ENCODE measurements at regions not wholly inside any gene's neighbourhood (a gene's known extent, or its start where the extent isn't known, plus 50 kb on each side); places are given as distances from the start of the nearest gene placed in this dataset.

DNA sequence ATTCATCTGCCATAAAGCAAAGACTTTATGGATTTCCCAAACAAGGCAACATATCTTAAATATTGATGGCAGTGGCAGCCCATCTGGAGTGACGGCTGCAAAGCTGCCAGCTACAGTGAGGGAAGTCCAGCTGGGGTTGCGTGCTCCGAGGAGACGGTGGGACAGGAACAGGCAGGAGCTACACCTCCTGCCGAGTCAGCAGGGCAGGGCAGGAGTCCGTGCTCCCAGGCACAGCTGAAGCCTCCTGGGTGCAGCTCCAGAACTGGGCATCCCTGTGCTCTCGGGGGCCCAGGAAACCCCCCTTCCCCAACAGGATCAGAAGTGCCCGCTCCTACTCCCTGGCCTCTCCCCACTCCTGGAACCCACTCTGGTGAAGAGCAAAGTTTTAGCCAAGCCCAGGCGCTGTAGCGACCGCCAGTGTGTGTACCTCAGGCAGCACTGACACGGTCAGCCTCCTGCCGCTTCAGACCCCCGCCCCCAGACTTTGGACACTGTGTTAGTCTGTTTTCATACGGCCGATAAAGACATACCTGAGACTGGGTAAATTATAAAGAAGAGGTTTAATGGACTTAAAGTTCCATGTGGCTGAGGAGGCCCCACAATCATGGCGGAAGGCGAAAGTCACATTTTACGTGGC, 556.4 kb upstream of the CCDC54 start (continued):
- no peak for TF ChIP-seq ESRRG (CRISPR knock-in tag; IDR thresholded peaks at IDR 0.05)
- TF ChIP-seq ZNF565 (CRISPR knock-in tag; conservative IDR thresholded peaks at IDR 0.05; ENCODE audit: low read depth) = no peak
- TF ChIP-seq ZC3H10 (CRISPR knock-in tag; IDR thresholded peaks at IDR 0.05) = no peak
- no peak for TF ChIP-seq CSDC2 (CRISPR knock-in tag; IDR thresholded peaks at IDR 0.05)

DNA sequence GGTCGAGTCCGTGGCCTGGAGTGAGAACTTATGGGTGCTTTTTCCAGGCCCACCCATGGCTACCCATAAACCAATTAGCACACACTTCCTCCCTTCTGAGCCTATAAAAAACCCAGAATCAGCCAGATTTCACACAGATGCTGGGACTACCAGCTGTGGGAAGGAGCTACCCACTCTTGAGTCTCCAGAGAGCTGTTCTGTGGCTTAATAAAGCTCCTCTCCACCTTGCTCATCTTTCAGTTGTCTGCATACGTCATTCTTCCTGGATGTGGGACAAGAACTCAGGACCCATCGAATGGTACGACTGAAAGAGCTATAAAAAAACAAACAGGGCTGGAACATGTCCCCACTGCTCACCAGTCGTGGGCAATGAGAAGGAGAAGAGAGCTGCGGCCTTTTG, 555.4 kb upstream of the CCDC54 start:
- TF ChIP-seq ISL1 (CRISPR knock-in tag; IDR thresholded peaks at IDR 0.05) (no peak), PPARA (CRISPR knock-in tag; IDR thresholded peaks at IDR 0.05; ENCODE audit: borderline replicate concordance) (no peak), ZC3H10 (CRISPR knock-in tag; IDR thresholded peaks at IDR 0.05) (no peak), ZNF8 (CRISPR knock-in tag; IDR thresholded peaks at IDR 0.05) (no peak), ZFP3 (CRISPR knock-in tag; IDR thresholded peaks at IDR 0.05) (no peak), ZNF70 (CRISPR knock-in tag; IDR thresholded peaks at IDR 0.05) (no peak), RARB (CRISPR knock-in tag; IDR thresholded peaks at IDR 0.05) (no peak), OSR1 (CRISPR knock-in tag; IDR thresholded peaks at IDR 0.05) (no peak), TOX (CRISPR knock-in tag; IDR thresholded peaks at IDR 0.05; ENCODE audit: borderline replicate concordance) (no peak), BACH2 (CRISPR knock-in tag; IDR thresholded peaks at IDR 0.05; ENCODE audit: borderline replicate concordance) (no peak), ESRRG (CRISPR knock-in tag; IDR thresholded peaks at IDR 0.05) (no peak), SNAI2 (CRISPR knock-in tag; IDR thresholded peaks at IDR 0.05) (no peak), GLIS3 (CRISPR knock-in tag; IDR thresholded peaks at IDR 0.05) (no peak), ARNTL (CRISPR knock-in tag; IDR thresholded peaks at IDR 0.05; ENCODE audit: borderline replicate concordance, low read depth) (no peak), TCF4 (CRISPR knock-in tag; IDR thresholded peaks at IDR 0.05; ENCODE audit: borderline replicate concordance) (no peak)
- TF ChIP-seq, protein P1, sequence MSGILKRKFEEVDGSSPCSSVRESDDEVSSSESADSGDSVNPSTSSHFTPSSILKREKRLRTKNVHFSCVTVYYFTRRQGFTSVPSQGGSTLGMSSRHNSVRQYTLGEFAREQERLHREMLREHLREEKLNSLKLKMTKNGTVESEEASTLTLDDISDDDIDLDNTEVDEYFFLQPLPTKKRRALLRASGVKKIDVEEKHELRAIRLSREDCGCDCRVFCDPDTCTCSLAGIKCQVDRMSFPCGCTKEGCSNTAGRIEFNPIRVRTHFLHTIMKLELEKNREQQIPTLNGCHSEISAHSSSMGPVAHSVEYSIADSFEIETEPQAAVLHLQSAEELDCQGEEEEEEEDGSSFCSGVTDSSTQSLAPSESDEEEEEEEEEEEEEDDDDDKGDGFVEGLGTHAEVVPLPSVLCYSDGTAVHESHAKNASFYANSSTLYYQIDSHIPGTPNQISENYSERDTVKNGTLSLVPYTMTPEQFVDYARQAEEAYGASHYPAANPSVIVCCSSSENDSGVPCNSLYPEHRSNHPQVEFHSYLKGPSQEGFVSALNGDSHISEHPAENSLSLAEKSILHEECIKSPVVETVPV (CRISPR knock-in tag; IDR thresholded peaks at IDR 0.05) = no peak
- TF ChIP-seq, protein P2, sequence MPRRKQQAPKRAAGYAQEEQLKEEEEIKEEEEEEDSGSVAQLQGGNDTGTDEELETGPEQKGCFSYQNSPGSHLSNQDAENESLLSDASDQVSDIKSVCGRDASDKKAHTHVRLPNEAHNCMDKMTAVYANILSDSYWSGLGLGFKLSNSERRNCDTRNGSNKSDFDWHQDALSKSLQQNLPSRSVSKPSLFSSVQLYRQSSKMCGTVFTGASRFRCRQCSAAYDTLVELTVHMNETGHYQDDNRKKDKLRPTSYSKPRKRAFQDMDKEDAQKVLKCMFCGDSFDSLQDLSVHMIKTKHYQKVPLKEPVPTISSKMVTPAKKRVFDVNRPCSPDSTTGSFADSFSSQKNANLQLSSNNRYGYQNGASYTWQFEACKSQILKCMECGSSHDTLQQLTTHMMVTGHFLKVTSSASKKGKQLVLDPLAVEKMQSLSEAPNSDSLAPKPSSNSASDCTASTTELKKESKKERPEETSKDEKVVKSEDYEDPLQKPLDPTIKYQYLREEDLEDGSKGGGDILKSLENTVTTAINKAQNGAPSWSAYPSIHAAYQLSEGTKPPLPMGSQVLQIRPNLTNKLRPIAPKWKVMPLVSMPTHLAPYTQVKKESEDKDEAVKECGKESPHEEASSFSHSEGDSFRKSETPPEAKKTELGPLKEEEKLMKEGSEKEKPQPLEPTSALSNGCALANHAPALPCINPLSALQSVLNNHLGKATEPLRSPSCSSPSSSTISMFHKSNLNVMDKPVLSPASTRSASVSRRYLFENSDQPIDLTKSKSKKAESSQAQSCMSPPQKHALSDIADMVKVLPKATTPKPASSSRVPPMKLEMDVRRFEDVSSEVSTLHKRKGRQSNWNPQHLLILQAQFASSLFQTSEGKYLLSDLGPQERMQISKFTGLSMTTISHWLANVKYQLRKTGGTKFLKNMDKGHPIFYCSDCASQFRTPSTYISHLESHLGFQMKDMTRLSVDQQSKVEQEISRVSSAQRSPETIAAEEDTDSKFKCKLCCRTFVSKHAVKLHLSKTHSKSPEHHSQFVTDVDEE (CRISPR knock-in tag; IDR thresholded peaks at IDR 0.05) = no peak
- TF ChIP-seq, protein P3, sequence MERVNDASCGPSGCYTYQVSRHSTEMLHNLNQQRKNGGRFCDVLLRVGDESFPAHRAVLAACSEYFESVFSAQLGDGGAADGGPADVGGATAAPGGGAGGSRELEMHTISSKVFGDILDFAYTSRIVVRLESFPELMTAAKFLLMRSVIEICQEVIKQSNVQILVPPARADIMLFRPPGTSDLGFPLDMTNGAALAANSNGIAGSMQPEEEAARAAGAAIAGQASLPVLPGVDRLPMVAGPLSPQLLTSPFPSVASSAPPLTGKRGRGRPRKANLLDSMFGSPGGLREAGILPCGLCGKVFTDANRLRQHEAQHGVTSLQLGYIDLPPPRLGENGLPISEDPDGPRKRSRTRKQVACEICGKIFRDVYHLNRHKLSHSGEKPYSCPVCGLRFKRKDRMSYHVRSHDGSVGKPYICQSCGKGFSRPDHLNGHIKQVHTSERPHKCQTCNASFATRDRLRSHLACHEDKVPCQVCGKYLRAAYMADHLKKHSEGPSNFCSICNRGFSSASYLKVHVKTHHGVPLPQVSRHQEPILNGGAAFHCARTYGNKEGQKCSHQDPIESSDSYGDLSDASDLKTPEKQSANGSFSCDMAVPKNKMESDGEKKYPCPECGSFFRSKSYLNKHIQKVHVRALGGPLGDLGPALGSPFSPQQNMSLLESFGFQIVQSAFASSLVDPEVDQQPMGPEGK (CRISPR knock-in tag; IDR thresholded peaks at IDR 0.05; ENCODE audit: borderline replicate concordance) = no peak
- TF ChIP-seq, protein P4, sequence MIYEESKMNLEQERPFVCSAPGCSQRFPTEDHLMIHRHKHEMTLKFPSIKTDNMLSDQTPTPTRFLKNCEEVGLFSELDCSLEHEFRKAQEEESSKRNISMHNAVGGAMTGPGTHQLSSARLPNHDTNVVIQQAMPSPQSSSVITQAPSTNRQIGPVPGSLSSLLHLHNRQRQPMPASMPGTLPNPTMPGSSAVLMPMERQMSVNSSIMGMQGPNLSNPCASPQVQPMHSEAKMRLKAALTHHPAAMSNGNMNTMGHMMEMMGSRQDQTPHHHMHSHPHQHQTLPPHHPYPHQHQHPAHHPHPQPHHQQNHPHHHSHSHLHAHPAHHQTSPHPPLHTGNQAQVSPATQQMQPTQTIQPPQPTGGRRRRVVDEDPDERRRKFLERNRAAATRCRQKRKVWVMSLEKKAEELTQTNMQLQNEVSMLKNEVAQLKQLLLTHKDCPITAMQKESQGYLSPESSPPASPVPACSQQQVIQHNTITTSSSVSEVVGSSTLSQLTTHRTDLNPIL (CRISPR knock-in tag; IDR thresholded peaks at IDR 0.05; ENCODE audit: low read depth) = no peak
- ATAC-seq = no peak

DNA sequence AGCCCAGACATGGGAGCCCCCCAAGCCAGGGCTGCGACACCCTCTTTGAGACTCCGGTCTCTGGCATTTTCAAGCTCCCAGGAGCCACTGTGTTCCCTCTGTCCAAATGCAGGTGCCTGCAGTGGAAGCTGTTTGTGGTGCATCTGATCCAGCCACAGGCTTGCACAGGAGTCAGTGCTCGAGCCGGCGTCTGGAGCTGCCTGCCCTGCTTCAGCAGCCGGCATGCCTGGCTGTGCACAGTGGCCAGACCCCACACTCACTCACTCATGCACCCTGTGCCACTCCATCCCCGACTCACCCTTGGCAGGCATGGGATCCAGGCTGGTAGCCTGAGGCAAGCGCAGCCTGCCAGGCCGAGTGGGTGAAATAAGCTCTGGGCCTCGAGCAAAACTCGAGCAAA, 555.0 kb upstream of the CCDC54 start:
- no peak for ATAC-seq
- TF ChIP-seq, protein P1 (CRISPR knock-in tag; IDR thresholded peaks at IDR 0.05) = no peak
- TF ChIP-seq ZC3H10 (CRISPR knock-in tag; IDR thresholded peaks at IDR 0.05) (no peak), ESRRG (CRISPR knock-in tag; IDR thresholded peaks at IDR 0.05) (no peak), GLIS3 (CRISPR knock-in tag; IDR thresholded peaks at IDR 0.05) (no peak), BACH2 (CRISPR knock-in tag; IDR thresholded peaks at IDR 0.05; ENCODE audit: borderline replicate concordance) (no peak), SNAI2 (CRISPR knock-in tag; IDR thresholded peaks at IDR 0.05) (no peak), ISL1 (CRISPR knock-in tag; IDR thresholded peaks at IDR 0.05) (no peak), ZFP30 (CRISPR knock-in tag; IDR thresholded peaks at IDR 0.05) (no peak), RARB (CRISPR knock-in tag; IDR thresholded peaks at IDR 0.05) (no peak), ZNF8 (CRISPR knock-in tag; IDR thresholded peaks at IDR 0.05) (no peak), CSDC2 (CRISPR knock-in tag; IDR thresholded peaks at IDR 0.05) (no peak), PPARA (CRISPR knock-in tag; IDR thresholded peaks at IDR 0.05; ENCODE audit: borderline replicate concordance) (no peak)
- TF ChIP-seq, protein P3 (CRISPR knock-in tag; IDR thresholded peaks at IDR 0.05; ENCODE audit: borderline replicate concordance) = no peak
- TF ChIP-seq, protein P4 (CRISPR knock-in tag; IDR thresholded peaks at IDR 0.05; ENCODE audit: low read depth) = no peak
- TF ChIP-seq, protein P5, sequence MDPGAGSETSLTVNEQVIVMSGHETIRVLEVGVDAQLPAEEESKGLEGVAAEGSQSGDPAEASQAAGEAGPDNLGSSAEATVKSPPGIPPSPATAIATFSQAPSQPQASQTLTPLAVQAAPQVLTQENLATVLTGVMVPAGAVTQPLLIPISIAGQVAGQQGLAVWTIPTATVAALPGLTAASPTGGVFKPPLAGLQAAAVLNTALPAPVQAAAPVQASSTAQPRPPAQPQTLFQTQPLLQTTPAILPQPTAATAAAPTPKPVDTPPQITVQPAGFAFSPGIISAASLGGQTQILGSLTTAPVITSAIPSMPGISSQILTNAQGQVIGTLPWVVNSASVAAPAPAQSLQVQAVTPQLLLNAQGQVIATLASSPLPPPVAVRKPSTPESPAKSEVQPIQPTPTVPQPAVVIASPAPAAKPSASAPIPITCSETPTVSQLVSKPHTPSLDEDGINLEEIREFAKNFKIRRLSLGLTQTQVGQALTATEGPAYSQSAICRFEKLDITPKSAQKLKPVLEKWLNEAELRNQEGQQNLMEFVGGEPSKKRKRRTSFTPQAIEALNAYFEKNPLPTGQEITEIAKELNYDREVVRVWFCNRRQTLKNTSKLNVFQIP (CRISPR knock-in tag; IDR thresholded peaks at IDR 0.05; ENCODE audit: borderline replicate concordance, low read depth) = no peak

All from SK-N-SH treated with all-trans-retinoic acid at 6 μM for 48 hours (cell line).